ENCODE measurements at regions not wholly inside any gene's neighbourhood (a gene's known extent, or its start where the extent isn't known, plus 50 kb on each side); places are given as distances from the start of the nearest gene placed in this dataset.
"Not testable (repeated sequence)": the region's sequence is repeated elsewhere in the genome, so short reads cannot be mapped to it uniquely, and the experiment has no call there.

- DNase-seq: no peak
Observed at GRCh38 chr5:105617436-105618215, 2053.1 kb downstream of the EFNA5 start.

GRCh38 chr5:105616599-105616998 lies 2054.0 kb upstream of the NUDT12 start:
- DNase-seq: no peak

- DNase-seq: not testable (repeated sequence)
Observed at GRCh38 chr5:105602406-105602805, 2039.8 kb upstream of the NUDT12 start.

- DNase-seq: no peak
Observed at GRCh38 chr5:105593011-105593760, 2030.6 kb upstream of the NUDT12 start.

- no peak for DNase-seq
Observed at GRCh38 chr5:105587963-105588662, 2025.5 kb upstream of the NUDT12 start.

- no peak for DNase-seq
Observed at GRCh38 chr5:105581988-105582690, 2019.5 kb upstream of the NUDT12 start.

- DNase-seq: no peak
Observed at GRCh38 chr5:105573575-105573974, 2011.0 kb upstream of the NUDT12 start.

- DNase-seq: no peak
Observed at GRCh38 chr5:105565531-105565930, 2002.9 kb upstream of the NUDT12 start.

GRCh38 chr5:105563842-105564241 lies 2001.3 kb upstream of the NUDT12 start:
- DNase-seq: no peak

- DNase-seq: no peak
Observed at GRCh38 chr5:105554568-105555169, 1992.1 kb upstream of the NUDT12 start.

GRCh38 chr5:105544300-105544699 lies 1981.7 kb upstream of the NUDT12 start:
- no peak for DNase-seq

GRCh38 chr5:105536675-105537074 lies 1974.1 kb upstream of the NUDT12 start:
- DNase-seq: no peak

- DNase-seq: no peak
Observed at GRCh38 chr5:105530716-105531261, 1968.2 kb upstream of the NUDT12 start.

- no peak for DNase-seq
Observed at GRCh38 chr5:105529851-105530250, 1967.3 kb upstream of the NUDT12 start.

GRCh38 chr5:105508519-105508918 lies 1945.9 kb upstream of the NUDT12 start:
- DNase-seq: no peak

- DNase-seq: no peak
Observed at GRCh38 chr5:105506692-105507277, 1944.2 kb upstream of the NUDT12 start.

GRCh38 chr5:105503950-105504349 lies 1941.4 kb upstream of the NUDT12 start:
- no peak for DNase-seq

- DNase-seq: no peak
Observed at GRCh38 chr5:105501315-105501714, 1938.7 kb upstream of the NUDT12 start.

GRCh38 chr5:105475401-105475800 lies 1912.8 kb upstream of the NUDT12 start:
- no peak for DNase-seq

- no peak for DNase-seq
Observed at GRCh38 chr5:105462377-105462776, 1899.8 kb upstream of the NUDT12 start.

- no peak for DNase-seq
Observed at GRCh38 chr5:105460721-105461120, 1898.1 kb upstream of the NUDT12 start.
